Duodenal mucosa (tissue), 2 donors: ENCODE measurements at regions not wholly inside any gene's neighbourhood (a gene's known extent, or its start where the extent isn't known, plus 50 kb on each side); places are given as distances from the start of the nearest gene placed in this dataset.

ENCODE experiments used
- H3K27ac ChIP-seq: one replicate; pipeline ENCODE4 v1.7.0; 2013; ENCODE audit warnings: low read depth, low read length
- H3K27me3 ChIP-seq, 2 donors: one replicate each; pipeline ENCODE4 v1.7.0; 2013; ENCODE audit warnings: low read length in 2 of 2, control low read depth in 1 of 2; ENCODE audit not compliant: insufficient read depth in 2 of 2, control insufficient read depth in 1 of 2
- H3K36me3 ChIP-seq, 2 donors: one replicate each; pipeline ENCODE4 v1.7.0; 2013; ENCODE audit warnings: low read length in 2 of 2, control low read depth in 1 of 2; ENCODE audit not compliant: insufficient read depth in 2 of 2, control insufficient read depth in 1 of 2
- H3K4me1 ChIP-seq, 2 donors: one replicate each; pipeline ENCODE4 v1.7.0; 2013; ENCODE audit warnings: low read length in 2 of 2, control low read depth in 1 of 2; ENCODE audit not compliant: insufficient read depth in 2 of 2, control insufficient read depth in 1 of 2
- H3K4me3 ChIP-seq, 2 donors: one replicate each; pipeline ENCODE4 v1.7.0; 2013; ENCODE audit warnings: low read length in 2 of 2, low read depth in 1 of 2
- H3K9ac ChIP-seq, 2 donors: one replicate each; pipeline ENCODE4 v1.7.0; 2013; ENCODE audit warnings: low read length in 2 of 2, low read depth in 1 of 2
- H3K9me3 ChIP-seq, 2 donors: one replicate each; pipeline ENCODE4 v1.7.0; 2013; ENCODE audit warnings: low read length in 2 of 2, control low read depth in 1 of 2; ENCODE audit not compliant: control insufficient read depth in 1 of 2

DNA sequence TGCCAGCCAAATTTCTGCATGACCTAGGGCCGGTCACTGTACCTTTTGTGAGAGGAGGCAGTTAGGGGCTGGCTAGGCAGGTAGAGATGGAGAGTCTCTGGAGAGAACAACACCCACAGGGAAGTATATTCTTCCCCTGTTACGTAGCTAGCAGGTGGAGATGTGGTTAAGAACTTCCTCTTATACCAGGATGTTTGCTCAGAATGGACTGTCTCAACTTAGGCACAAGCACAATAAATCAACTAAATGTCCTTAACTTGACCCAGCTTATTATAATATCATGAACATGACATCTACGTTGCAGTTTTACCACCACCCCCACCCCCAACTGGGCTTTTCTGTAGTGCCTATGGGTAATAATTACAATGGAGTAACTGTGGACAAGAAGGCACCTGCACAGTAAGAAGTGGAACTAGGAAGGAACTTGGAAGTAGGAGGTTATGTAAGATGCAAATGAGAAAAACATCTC is 60.7 kb upstream of the MPEG1 start:
- Histone ChIP-seq H3K27ac (peak overlapping the region; percentile 42), H3K9me3 (no peaks in the 10 kb centered on the region), H3K4me3 (no peak overlapping the region), H3K36me3 (no peaks in the 10 kb centered on the region), H3K9ac (no peak overlapping the region), H3K4me1 (peaks cover 0 to 10% of the 10 kb centered on the region in 2 donors), H3K27me3 (no peaks in the 10 kb centered on the region)

DNA sequence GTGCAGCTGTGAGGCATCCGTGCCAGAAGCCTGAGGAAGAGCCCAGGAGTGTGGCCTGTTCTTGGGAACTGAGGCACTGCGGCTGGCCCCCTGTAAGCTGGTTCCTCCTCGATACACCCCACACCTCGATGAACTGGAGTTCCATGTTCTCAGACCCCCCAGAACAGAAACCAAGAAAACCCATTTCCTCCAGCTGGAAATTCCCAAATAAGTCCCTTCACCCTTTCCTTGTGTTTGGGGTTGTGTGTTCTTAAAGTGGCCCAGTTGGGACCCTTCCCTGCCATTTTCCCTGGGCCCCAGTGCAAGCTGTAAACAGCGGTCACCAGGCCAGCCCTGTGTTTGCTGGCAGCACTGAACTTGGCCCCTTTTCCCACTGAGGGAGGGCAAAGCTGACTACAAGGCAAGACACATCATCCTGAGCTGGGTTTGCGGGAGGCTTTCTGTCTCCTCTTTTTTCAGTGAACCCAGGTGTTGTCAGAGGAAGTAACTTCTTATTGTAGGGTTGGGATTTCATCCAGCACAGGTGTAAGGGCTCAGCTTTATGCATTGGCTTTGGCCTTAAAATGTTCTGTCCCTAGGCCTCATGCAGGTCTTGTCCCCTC is 60.1 kb upstream of the MPEG1 start:
- H3K9ac ChIP-seq: no peak overlapping the region
- H3K4me3 ChIP-seq: no peak overlapping the region
- no peaks in the 10 kb centered on the region for H3K36me3 ChIP-seq
- H3K27ac ChIP-seq: peak overlapping the region; percentile 42
- H3K27me3 ChIP-seq: no peaks in the 10 kb centered on the region
- H3K4me1 ChIP-seq: peaks cover 0 to 10% of the 10 kb centered on the region in 2 donors
- H3K9me3 ChIP-seq: no peaks in the 10 kb centered on the region

DNA sequence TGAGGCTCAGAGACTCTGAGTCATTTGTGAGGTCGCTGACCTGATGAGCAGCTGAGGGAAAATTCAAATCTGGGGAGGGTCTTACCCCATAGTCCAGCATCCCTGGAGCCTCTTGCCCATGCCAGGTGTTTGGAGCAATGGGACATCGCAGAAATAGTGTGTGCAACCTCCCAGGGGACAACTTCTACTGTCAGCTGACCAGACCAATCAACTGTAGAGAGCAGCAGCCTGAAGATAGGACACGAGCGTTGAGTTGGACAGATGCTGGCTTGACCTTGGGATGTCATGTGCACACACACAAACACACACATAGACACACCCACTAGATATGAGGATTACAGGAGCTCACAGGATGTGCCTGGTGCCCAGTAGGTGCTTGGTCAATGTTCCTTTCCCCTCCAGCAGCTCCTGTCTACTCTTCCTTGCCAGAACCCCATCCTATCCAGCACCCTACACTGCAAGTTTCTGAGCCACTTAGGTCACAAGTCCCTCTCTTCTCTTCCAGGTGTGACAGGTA is 59.1 kb upstream of the MPEG1 start:
- Histone ChIP-seq H3K4me1 (peaks cover 0 to 10% of the 10 kb centered on the region in 2 donors), H3K9ac (no peak overlapping the region), H3K4me3 (no peak overlapping the region), H3K9me3 (no peaks in the 10 kb centered on the region), H3K27ac (no peak overlapping the region), H3K27me3 (no peaks in the 10 kb centered on the region), H3K36me3 (no peaks in the 10 kb centered on the region)

- Histone ChIP-seq H3K4me3 (no peak overlapping the region), H3K9ac (no peak overlapping the region), H3K27me3 (no peaks in the 10 kb centered on the region), H3K4me1 (peaks cover 0 to 10% of the 10 kb centered on the region in 2 donors), H3K9me3 (no peaks in the 10 kb centered on the region), H3K36me3 (no peaks in the 10 kb centered on the region), H3K27ac (no peak overlapping the region)
These were observed 58.6 kb upstream of the MPEG1 start for GRCh38 chr11:59271247-59271755.

DNA sequence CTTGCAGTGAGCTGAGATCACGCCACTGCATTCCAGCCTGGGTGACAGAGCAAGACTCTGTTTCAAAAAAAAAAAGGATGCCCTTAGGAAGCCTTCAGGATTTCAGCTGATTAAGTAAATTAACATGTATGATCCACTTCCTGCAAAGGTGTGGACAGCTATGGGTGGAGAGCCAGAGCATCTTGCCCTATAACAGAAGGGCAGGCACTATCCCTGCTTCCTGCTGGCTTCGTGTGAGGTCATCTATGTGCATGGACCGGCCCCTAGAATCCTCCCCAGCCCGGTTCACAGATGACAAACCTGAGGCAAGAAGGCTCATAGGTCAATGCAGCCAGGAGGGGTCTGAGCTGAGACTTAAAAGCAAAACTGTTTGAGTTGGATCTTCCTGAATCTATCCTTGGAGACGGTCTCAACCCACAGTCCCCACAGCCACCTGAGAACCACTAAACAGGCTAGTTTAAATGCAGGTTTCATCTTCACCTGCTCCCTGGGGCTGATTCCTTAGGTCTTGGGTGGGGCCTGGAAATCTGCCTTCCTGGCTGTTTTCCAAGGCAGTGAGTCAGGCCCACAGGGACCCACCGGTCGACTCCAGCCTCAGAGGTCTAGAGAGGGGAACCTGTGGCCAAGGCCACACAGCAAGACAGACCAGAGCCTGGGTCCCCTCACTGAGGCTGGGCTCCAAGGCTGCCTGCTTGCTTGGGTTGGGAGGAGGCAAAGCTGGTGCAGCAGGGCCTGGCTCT is 55.2 kb upstream of the MPEG1 start:
- no peak overlapping the region for H3K27ac ChIP-seq
- no peaks in the 10 kb centered on the region for H3K36me3 ChIP-seq
- no peaks in the 10 kb centered on the region for H3K9me3 ChIP-seq
- peaks cover 0 to under 1% of the 10 kb centered on the region in 2 donors for H3K4me1 ChIP-seq
- no peak overlapping the region for H3K4me3 ChIP-seq
- no peaks in the 10 kb centered on the region for H3K27me3 ChIP-seq
- H3K9ac ChIP-seq: no peak overlapping the region

DNA sequence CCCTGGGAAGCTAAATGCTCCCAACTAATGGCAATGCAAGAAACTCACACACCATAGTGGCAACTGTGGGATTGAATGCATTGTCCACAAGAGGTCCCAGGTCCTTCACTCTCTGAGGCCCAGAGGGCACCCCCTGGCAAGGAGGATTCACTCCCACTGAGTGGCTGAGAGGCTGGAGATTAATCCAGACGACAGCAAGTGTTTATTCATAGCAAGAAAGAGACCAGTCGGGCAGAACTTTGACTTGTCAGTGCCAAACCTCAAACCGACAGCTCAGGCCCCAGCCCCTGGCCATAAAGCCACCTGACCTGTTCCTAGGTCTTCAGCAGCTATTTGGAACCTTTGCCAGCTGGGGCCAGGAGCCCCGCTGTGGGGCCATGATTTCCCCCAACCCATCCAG is 54.5 kb upstream of the MPEG1 start:
- H3K27ac ChIP-seq: no peak overlapping the region
- H3K4me1 ChIP-seq: no peaks in the 10 kb centered on the region
- no peak overlapping the region for H3K4me3 ChIP-seq

DNA sequence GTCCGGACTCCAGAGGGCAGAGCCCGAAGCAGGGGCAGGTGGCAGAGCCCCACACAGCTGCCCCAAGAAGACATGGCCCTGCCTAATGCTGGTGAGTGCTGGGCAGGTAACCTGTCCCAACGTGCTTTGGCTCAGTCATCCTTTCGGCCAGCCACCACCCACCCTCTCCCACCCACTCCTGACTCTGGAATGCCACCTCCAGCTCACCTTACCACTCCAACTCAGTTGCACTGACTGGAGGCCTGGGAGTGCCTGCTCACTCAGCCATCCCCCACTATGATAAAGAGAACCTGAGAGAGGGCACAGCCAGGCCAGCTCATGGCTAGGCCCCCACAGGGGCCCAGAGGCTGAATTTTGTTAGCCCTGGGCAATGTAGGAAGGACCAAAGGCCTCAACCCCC is 53.8 kb upstream of the MPEG1 start:
- Histone ChIP-seq H3K36me3 (no peaks in the 10 kb centered on the region), H3K27me3 (no peaks in the 10 kb centered on the region), H3K4me1 (no peaks in the 10 kb centered on the region), H3K4me3 (no peak overlapping the region), H3K9ac (no peak overlapping the region), H3K9me3 (no peaks in the 10 kb centered on the region), H3K27ac (no peak overlapping the region)

More for the DNA sequence above, 54.5 kb upstream of the MPEG1 start:
- Histone ChIP-seq H3K27me3 (no peaks in the 10 kb centered on the region), H3K9ac (no peak overlapping the region), H3K36me3 (no peaks in the 10 kb centered on the region), H3K9me3 (no peaks in the 10 kb centered on the region)

- no peak overlapping the region for H3K27ac ChIP-seq
- no peaks in the 10 kb centered on the region for H3K27me3 ChIP-seq
- H3K4me1 ChIP-seq: no peaks in the 10 kb centered on the region
- no peaks in the 10 kb centered on the region for H3K36me3 ChIP-seq
- no peaks in the 10 kb centered on the region for H3K9me3 ChIP-seq
- no peak overlapping the region for H3K4me3 ChIP-seq
- no peak overlapping the region for H3K9ac ChIP-seq
These were observed 53.0 kb upstream of the MPEG1 start for GRCh38 chr11:59265735-59266134.

- no peak overlapping the region for H3K27ac ChIP-seq
- H3K36me3 ChIP-seq: no peaks in the 10 kb centered on the region
- H3K27me3 ChIP-seq: no peaks in the 10 kb centered on the region
- H3K4me3 ChIP-seq: no peak overlapping the region
- H3K9me3 ChIP-seq: no peaks in the 10 kb centered on the region
- no peak overlapping the region for H3K9ac ChIP-seq
- no peaks in the 10 kb centered on the region for H3K4me1 ChIP-seq
These were observed 52.0 kb upstream of the MPEG1 start for GRCh38 chr11:59264736-59265135.

DNA sequence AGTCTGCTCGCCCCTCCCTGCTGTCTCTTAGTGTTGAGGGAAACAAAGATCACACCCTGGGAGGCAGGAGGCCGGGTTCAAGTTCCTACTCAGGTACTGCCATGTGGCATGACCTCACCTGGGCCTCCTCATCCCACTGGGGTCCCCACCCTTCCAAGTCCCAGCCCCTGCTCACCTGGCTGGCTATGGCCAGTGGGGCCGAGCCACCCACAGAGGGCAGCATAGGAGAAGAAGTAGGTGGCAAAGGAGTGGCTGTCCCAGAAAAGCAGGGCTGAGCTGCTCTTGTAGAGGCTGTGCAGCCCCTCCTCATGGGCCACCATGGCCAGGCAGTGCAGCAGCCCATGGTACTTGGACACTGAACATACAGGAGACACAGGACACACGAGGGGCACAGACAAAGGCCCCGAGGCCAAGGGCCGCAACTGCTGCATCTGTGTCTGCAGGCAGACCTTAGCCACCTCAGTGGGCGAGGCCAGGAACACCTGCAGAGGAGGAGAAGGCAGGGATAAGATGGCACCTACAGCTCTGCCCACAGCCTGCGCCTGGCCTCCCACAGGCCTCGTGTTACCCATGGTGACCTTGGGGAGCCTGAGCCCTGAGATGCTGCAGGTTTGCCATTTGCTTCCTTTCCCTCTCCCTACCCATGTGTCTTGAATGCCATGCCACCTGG is 50.6 kb upstream of the MPEG1 start:
- Histone ChIP-seq H3K27me3 (no peaks in the 10 kb centered on the region), H3K4me3 (no peak overlapping the region), H3K4me1 (no peaks in the 10 kb centered on the region), H3K27ac (no peak overlapping the region), H3K36me3 (no peaks in the 10 kb centered on the region), H3K9ac (no peak overlapping the region), H3K9me3 (no peaks in the 10 kb centered on the region)
